Hepatic stellate cell (primary cell): ENCODE measurements at regions not wholly inside any gene's neighbourhood (a gene's known extent, or its start where the extent isn't known, plus 50 kb on each side); places are given as distances from the start of the nearest gene placed in this dataset.

Experiments
- DNase-seq: peaks from one replicate; pipeline ENCODE4 v3.0.0; 2011; ENCODE audit warnings: low spot score

DNA sequence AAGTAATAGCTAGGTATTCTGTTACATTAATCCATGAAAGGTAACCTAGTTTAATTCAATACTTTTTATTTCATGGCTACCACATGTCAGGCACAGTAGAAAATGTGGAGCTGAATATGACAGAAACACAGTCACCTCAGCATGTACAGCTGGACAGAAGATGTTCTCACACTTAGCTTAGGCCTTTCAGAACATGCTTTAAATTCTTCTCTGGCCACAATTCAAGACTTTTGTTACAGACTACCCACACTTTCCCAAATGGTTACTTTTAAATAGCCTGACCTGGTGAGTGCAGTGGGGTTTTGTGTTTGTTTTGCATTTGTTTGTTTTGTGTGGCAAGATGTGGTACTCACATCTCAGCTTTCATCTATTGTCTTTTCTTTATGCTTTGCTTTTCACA lies 1079.5 kb downstream of the IGSF11 start:
- no peak for DNase-seq

DNA sequence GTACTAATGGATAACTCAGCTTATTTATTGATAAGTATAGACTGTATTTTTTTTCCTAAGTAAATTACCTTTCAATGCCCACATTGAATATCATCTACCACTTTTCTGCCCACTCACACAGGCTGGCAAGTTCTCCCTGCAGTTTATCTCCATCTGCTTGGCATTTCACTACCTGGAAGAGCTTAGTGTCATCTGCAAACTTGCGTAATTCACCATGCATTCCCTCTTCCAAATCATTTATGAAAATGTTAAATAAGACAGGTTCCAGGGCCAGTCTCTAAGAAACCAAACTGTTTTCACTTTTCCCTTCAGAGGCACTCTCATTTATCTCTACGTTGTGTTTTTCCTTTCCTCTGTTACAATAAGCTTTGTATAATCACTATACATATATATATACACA lies 1076.6 kb downstream of the IGSF11 start:
- no peak for DNase-seq

DNA sequence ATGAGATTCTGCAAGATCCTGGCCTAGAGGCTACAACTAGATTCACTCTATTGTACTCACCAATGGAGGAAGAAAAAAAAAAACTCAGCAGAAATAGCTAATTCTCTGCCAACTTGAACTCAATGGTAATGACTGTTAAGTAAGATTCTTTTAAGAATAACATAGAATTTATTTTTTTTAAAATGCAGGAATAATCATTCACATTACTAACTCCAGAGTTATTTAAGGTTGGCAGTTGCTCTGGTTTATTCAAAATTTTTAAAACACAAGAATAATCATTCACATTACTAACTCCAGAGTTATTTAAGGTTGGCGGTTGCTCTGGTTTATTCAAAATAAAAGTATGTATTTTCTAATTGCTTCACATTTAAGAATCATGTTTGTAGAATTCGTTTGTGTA lies 1071.9 kb downstream of the IGSF11 start:
- no peak for DNase-seq

DNA sequence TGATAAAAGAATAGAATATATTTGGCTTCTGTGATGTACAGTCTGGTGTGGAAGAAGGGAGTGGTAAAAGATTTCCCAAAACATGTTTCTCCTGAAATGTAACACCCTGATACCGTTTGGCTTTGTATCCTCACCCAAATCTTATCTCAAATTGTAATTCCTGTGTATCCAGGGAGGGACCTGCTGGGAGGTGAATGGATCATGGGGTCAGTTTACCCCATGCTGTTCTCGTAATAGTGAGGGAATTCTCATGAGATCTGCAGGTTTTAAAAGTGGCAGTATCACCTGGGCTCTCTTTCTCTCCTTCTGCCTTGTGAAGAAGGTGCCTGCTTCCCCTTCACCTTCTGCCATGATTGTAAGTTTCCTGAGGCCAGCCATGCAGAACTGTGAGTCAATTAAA lies 1070.8 kb downstream of the IGSF11 start:
- no peak for DNase-seq

DNA sequence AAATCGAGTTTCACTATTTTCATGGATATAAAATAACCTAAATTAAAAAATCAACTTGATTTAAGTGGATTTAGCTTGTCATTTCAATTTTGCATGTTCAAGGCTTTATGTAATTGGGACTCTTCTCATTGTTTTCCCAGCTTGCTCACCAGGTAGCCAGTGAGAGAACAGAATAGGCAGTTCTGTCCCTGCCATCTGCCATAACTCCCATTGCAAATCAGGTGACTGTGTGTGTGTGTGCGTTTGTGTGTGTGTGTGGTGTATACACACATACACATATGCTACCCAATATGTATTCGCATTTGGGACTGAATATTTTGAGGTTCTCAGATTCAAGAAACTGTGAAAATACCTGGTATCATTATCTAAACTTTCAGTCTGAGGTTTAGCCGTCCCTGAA lies 1069.8 kb downstream of the IGSF11 start:
- no peak for DNase-seq

DNA sequence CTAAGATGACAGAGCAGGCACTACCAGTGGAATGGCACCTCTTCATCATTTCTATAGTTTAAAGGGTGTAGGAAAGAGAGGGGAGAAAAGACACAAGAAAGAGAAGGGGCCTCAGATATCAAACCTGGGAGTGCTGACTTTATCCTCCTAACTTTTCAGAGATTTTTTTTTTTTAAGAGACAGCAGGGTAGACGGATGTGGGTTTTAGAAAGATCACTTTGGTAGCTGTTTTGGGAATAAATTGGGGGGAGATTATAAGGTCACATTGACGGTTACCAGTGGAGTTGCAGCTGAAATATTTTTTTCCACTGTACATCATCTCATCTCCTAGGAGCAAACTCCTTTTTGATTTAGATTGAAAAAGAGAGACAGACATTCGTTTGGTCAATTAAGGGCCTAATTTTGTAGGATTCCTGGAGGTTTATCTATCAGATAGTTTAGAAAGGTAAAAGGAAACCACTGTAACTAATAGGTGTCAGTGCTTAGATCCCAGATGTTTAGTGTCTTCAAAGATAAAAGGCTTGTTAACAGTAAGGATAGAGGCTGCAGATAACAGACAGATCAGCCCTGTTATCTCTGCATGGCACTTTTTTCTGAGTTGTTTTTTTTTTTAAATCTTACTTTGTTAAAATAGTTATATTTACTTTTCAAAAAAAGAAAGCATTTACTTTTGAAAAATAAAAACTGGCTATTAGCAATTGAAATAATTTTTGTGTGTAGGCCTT lies 1057.0 kb downstream of the IGSF11 start:
- no peak for DNase-seq

DNA sequence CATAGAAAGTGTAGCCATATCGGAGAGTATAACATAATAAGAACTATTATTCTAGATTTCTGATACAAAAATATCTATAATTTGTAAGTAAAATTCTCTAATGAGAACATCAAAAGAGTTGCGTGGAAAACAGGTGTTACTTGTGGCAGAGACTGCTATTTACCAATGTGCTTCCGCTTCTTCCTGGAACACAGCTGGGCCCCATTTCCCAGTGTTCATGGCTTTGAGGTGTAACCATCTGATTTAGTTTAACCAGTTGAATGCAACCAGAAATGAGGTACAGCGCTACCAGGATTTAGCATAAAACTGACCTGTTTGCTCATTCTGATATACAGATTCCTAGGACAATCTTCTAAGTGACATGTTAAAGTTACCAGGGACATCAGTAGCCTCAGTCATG lies 1055.2 kb downstream of the IGSF11 start:
- DNase-seq: no peak

DNA sequence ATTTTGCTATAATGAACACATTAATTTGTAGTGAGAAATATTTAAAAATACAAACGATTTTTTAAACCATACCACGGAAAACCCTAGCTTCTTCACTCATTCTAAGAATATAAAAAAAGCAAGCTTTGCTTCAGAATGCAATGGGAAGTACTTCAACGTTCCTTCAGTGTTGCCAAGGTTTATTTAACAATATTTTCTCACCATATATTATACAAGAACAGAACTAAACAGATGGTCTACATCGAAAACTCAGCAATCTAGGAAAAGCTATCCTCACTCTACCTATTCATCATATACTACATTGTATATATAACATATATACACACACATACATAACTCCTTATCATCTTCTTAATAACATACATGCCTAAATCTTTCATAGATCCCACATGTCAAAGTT lies 1047.4 kb downstream of the IGSF11 start:
- DNase-seq: no peak

DNA sequence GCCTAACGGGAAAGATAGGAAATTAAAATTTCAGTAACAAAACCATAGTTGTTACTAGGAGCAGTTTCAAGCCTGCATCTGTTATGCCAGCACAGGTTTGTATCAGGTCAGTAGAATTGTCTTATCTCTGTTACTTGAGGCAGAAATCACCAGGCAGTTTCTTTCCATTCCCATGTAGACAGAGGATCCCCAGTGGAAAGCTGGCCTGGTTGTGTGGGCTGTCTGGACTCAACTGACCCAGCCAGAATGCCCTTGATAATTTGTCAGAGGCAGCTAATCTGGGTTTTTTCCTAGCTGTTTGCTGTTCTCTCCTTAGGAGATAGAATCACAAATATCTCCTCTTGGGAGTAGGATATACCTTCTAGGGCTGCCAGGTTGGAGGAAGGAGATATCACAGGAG lies 1044.7 kb downstream of the IGSF11 start:
- no peak for DNase-seq

DNA sequence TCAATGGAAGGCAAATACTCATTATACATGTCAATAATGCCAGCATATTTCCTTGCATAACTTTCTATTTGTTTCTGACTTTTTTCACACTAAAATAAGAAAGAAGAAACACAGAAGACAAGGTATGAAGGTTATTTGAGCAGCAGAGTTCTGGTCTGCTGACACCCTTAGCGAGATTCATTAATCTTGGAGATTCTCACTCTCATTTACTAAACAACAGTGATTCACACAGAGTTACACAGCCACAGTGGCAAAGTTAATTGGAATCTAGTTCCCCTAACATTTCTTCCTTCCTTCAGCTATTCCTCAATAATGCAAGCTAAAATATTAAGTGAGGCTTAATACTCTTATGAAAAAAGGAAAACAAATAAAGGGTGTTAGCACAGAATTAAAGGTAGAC lies 1044.0 kb downstream of the IGSF11 start:
- DNase-seq: no peak

DNA sequence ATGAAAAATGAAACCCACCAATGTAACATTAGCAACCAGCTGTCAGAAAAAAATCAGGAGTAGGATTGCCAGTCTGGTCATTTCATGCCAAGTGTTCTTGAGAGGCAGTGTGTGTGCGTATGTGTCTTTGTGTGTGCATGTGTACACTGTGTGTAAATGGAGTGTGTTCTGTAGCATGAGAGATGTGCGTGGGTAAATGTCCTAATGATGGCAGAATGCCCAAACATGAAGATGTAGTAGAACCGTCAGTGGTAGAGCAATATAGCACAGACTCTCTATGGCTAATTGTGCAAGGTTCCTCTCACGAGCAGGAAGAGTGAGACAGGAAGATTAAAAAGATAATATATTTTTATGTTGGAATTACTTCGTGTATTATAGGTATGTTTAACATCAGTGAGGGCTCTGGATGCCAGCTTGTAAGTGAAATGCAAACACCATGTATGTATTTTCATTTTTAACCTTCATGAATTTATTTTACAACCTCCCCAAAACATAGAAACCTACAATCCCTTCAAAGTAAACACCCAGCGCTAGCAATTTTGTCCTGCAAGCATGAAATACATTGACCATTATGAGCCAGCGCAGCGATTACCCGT lies 1038.7 kb downstream of the IGSF11 start:
- no peak for DNase-seq

DNA sequence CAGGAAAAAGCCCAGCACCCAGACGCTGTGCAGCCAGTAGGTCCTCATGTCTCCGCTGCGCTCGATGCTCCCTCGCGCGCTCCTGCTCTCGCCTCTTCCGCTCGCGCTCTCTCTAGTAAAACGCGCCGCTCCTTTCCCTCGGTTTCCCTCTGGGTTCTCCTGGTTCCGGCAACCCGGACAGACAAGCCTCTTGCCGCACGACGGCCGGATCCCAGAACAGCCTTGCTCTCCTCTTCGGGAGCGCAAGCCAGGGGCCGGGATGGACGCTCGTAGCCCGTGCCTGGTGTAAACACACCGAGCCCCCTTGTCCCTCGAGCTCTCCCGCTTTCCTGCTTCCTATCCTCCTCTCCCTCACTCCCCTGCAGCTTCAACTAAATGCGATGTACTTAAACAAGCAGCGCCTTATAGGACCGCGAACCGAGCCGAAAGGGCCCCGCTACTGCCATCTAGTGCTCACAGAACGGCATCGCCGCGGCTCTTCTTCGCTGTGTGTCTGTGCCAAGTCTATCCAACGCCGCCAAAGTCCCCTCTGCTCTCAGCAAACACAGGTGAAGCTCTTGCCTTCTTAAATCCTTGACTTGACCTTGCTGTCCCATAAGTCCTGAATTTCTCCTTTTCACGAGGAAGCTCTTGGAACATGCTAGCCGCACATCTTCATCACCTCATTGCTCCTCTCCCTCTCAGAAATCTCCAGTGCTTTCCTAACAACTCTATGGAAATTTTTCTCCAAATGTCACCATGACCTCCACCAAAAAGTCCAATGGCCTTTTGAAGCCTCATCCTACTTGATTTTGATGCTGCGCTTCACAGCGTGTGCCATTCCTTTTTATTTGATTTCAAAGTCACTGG lies 1037.2 kb downstream of the IGSF11 start:
- peak; percentile 56 for DNase-seq

DNA sequence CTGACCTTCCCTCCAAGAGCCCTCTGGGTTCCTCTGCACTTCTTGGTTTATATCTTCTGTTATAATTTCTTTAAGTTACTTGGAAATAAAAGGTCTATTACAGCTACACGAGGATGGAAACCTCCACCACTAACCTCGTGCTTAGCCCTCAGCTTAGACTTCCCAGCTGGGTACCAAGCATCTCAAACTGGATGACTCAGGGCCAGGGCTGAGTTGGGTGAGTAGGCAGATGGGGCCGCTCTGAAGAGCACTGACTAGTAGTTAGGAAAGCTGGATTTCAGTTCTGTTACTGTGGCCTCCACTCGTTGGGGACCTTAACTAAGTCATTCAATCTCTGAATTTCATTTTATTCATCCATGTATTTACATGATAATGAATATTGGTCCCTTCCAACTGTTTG lies 1036.6 kb downstream of the IGSF11 start:
- DNase-seq: peak; percentile 21

DNA sequence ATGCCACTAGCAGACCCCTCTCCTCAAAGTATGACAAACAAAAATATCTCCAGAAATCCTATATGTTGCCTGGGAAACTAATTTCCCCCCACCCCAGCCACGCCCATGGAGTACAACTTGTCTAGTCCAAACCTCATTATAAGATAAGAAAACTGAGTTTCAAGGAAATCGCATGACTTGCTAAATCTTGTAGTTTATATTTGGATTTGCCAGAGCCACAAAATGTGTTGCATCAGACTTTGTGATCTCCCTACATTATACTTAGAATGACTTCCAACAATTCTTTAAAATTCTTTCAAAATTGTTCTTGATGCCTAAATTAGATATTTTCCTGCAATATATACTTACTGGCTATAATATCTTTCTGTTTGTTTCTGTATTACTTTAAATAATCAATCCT lies 1034.4 kb downstream of the IGSF11 start:
- no peak for DNase-seq

DNA sequence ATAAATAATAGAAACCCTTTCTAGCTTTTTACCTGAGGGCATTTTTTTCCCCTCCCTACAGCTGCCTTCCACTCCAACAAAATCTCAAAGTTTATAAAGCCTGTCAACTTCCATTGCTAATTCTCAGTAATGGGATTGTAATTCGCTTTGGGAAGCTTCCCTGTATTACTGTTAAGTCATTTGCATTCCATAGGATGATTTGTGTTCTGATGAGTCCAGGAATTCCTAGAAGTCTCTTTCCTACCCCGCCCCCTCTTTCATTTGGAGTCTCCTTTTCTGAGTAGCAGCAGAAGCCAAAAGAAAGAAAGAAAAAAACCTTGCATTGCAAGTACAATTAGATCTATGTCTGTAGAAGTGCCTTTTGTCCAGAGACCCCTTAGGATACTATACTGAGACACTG lies 1033.3 kb downstream of the IGSF11 start:
- DNase-seq: no peak

DNA sequence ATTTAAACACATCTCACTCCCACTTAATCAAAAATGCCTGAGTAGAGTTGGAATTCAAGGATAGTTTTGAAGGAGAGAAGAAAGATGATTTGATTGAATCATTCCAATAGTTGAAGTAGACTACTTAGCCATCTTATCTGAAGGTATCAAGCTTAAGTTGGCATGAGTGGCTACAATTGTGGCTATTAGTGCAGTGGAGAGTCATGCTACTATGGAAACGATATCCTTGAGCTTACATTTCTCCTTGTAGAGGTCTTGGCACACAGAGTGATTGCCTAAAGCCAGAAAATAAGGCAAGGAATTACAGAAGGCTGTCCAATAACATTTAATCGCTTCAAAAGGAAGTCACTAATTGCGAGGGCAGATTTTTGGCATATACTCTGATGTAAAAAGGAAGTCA lies 1022.7 kb downstream of the IGSF11 start:
- DNase-seq: no peak

DNA sequence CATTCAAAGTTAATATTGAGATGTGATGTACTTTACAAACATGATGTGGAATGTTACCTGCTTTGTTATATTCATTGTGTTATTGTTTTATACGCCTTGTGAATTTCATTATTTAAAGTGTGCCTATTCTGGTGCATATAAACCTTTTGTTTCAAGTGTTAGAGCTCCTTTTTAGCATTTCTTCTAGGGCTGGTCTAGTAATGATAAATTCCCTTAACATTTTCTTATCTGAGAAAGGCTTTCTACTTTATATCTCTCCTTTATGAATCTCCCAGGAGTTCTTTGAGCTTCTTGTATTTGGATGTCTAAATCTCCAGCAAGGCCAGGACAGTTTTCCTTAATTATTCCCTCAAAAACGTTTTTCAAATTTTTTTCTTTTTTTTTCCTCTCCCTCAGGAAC lies 1005.6 kb downstream of the IGSF11 start:
- no peak for DNase-seq

DNA sequence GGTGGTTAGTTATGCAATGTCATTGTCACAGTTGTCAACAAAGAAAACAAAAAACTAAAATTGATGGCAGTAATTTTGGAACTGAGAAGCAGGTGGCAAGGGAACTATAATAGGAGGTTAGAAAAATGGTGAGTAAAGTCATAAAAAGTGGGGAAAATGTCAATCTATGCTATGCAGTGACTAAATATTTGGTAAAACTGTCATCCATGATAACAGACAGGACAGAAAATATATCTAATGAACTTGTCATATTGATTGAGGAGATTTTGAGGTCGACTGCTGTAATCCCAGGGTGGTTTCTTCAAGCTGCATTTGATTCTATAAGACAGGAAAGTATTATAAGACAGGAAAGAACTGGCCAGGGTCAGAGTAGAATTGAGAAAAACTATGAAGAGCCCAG lies 998.4 kb downstream of the IGSF11 start:
- DNase-seq: no peak

DNA sequence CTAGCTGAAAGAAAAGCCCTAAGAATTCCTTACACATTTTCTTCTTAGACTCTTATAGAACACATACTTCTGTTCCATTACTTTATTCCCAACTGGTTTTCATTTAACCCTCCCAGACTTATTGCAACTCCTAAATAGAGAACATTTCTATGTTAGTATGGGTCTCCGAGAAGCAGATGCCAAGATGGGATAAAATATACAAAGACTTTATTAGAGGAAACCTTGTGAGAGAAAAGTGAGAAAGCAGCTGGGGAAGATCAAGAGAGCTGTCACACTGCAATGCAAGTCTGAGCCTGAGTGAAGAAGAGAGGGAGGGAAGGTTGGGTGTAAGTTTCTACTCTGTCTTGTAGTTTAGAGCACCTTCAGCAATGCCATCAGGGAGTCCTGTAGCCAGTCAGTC lies 979.3 kb downstream of the IGSF11 start:
- DNase-seq: no peak

DNA sequence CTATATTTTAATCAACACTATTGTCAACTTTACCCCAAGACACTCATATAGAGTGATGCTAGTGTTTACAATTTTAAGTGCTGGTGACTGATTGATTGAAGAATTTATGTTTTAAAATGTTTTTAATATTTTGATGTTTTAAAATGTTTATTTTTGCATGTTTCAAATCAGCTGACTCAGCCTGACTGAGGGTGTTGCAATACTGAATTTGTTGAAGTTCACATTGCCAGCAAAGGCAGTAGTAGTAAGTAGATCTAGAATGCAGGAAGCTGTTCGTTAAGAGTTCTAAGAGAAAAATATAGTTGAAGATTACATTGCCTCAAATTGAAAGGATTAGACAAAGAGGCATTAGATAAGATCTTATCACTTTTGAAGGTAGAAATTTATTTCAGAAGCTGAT lies 977.6 kb downstream of the IGSF11 start:
- DNase-seq: no peak

DNA sequence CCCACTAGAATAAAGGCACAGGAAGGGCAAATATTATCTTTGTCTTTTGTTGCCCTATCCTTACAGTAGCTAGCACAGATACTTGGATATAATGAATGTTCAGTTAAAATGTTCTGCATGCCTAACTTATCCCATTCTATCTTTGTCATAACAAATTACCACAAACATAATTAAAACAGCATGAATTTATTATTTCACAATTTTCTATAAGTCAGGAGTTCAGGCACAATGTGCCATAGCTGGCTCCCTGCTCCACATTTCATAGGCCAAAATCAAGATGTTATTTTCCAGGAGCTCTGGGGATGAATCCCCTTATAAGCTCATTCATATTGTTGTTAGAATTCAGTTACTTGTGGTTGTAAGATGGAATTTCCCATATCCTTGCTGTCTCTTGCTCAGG lies 975.5 kb downstream of the IGSF11 start:
- no peak for DNase-seq

DNA sequence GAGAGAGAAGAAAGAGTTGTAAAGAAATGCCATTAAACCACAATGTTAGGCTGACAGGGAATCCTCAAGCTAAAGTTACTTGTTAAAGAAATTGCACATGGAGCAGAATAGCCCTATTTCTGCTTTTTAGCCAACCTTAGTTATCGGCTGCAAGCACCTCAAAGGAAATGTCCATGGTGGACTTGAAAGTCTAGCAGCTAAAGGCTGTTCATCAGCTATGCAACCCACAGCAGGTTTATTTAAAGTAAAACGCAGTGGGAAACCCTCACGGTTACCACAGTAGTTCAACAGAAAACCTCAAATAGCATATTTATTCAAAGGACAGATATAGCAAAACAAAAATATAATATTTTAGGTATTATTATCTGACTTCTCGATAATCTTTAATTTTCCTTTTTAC lies 967.2 kb downstream of the IGSF11 start:
- no peak for DNase-seq

DNA sequence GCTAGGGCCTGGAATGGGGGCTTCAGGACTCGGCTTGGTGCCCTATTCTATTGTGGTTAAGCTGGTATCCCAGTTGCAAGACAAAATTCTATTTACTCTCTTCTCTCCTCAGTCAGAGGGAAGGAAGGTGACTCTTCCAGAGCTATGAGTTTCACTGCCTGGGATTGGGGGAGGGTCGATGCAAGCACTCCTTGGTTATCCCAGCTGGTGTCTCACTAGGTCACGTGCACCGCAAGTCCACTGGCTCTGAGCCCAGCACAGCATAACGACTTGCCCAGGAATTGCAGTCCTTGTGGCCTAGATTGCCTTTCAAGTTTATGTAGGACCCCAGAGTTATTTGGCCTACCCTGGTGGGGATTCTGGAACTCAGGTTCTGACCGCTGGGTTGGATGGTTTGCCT lies 958.8 kb downstream of the IGSF11 start:
- no peak for DNase-seq
